HAP-1 (cell line): ENCODE measurements at regions not wholly inside any gene's neighbourhood (a gene's known extent, or its start where the extent isn't known, plus 50 kb on each side); places are given as distances from the start of the nearest gene placed in this dataset.

Experiments used
- DNase-seq, 2 experiments: peaks; one replicate each; pipeline ENCODE4 v3.0.0-alpha.2; 2016 to 2020; ENCODE audit warnings: low spot score in 2 of 2
- H3K27me3 ChIP-seq: fragments of 250-450 bp; sonication (Bioruptor Pico); 2 replicates; pipeline ENCODE4 v1.5.1; 2020; ENCODE audit warnings: low read depth, mild to moderate bottlenecking, moderate library complexity
- H3K36me3 ChIP-seq: fragments of 250-450 bp; sonication (Bioruptor Pico); replicated peaks from 2 replicates; pipeline ENCODE4 v1.5.1; 2020; ENCODE audit warnings: mild to moderate bottlenecking
- H3K4me1 ChIP-seq: fragments of 250-450 bp; sonication (Bioruptor Pico); 2 replicates; pipeline ENCODE4 v1.5.1; 2020; ENCODE audit warnings: mild to moderate bottlenecking
- H3K4me3 ChIP-seq: fragments of 250-450 bp; sonication (Bioruptor Pico); 2 replicates; pipeline ENCODE4 v1.5.1; 2020; ENCODE audit warnings: mild to moderate bottlenecking, moderate library complexity
- H3K9me3 ChIP-seq: fragments of 250-450 bp; sonication (Bioruptor Pico); 2 replicates; pipeline ENCODE4 v1.5.1; 2020; ENCODE audit warnings: mild to moderate bottlenecking, moderate library complexity
- in situ Hi-C: fragments of 300-500 bp; cut with MboI; formaldehyde crosslinking; loops from 3 replicates; pipeline ENCODE4 v1.14.3; 2020; ENCODE audit warnings: low sequenced_read_pairs, inconsistent platforms, mixed read lengths

DNA sequence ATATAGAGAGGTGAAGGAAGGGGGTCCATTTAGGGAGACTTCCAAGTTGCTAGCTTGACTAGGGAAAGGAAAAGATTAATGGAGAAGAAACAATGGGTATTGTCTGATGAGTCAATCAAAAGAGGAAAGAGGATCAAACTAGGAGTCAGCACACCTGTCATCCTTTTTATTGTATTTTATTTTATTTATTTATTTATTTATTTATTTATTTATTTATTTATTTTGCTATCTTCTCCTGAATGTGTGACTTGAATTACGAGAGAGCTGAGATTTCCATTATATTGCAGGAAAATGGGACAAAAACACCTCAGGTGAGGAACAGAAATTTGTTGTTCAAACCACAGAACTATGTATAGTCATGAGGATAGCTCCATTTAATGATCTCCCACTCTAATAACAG lies 58.9 kb downstream of the NUDT11 start:
- DNase-seq = no peak
- in situ Hi-C loops = loop anchor here (25.0 kb wide), 1 partner anchor 300 kb away; no protein-coding TSS in a partner anchor
- H3K4me1 ChIP-seq = no peaks in the 10 kb centered on the region
- H3K9me3 ChIP-seq = no peaks in the 10 kb centered on the region
- peaks cover 2% of the 10 kb centered on the region; the same call in 1 of the 2 replicates for H3K27me3 ChIP-seq
- H3K4me3 ChIP-seq = no peak overlapping the region
- H3K36me3 ChIP-seq = no peaks in the 10 kb centered on the region

DNA sequence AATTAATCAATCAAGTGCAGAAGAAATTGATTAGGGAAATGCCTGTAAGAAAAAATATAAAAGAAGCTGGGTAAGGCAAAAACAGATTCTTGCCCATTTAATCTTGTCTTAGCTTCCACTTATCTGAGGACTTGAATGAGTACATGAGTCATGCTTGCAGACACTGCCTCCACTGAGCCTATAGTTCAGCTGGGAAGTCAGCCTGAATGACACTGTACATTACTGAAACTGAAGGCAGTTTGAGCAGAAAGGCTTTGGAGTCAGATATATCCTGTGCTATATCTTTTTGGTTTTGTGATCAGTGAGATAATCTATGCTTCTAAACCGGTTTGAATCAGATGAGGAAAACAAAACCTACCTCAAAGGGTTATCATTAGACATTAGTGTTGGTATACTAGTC lies 61.3 kb downstream of the NUDT11 start:
- in situ Hi-C loops = loop anchor here (25.0 kb wide), 1 partner anchor 298 kb away; no protein-coding TSS in a partner anchor
- Histone ChIP-seq H3K27me3 (peaks cover 2% of the 10 kb centered on the region; the same call in 1 of the 2 replicates), H3K4me1 (no peaks in the 10 kb centered on the region), H3K4me3 (no peak overlapping the region), H3K36me3 (no peaks in the 10 kb centered on the region), H3K9me3 (no peaks in the 10 kb centered on the region)
- no peak for DNase-seq

DNA sequence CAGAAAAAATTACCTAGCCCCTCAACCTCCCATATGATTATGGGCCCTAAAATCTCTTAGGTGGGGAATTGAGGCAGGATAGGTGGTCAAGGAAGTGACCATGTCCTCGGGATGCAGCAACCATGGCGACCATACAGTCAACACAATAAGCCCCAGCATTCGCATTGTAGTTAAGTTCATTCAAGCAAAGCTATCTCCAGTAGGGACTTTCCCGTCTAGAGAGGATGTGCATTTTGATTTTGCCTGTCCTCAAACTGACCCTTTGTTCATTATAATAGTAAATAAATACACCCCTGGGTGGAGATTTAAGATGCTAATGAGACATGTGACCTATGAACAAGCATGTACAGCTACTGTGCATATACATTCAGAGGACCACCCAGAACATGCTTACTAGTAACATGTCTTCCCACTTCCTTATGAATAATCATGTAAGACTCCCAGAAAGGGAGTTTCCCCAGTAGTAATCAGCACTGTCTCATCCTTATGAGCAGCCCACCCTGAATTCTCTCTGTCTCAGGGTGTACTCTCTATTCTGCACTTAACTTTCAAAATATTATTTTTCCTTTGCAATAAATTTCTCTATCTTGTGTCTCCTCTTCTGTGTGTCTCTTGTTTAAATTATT lies 74.3 kb downstream of the NUDT11 start:
- Histone ChIP-seq H3K36me3 (no peaks in the 10 kb centered on the region), H3K9me3 (no peaks in the 10 kb centered on the region), H3K27me3 (no peaks in the 10 kb centered on the region; the same call in 1 of the 2 replicates), H3K4me1 (no peaks in the 10 kb centered on the region), H3K4me3 (no peak overlapping the region)
- in situ Hi-C loops = no loop called here
- DNase-seq = no peak

DNA sequence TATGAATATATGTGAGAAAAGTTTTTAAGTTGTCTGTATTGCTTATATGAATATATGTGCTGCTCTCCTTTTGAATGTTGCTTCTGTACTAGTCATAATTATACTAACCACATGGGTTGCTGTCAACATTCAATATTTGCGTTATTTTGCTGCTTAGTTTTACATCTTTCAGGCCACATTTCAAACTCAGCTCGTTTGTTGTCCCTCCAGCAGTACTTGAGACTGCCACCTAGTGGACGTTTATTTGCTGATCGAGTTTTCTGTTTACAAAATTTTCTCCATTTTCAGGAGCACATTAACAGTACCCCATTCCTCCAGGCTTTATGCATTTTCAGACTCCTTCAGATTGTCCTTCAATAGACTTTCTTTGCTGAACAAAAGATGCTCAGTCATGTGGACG lies 75.8 kb downstream of the NUDT11 start:
- no peaks in the 10 kb centered on the region; the same call in 1 of the 2 replicates for H3K27me3 ChIP-seq
- DNase-seq = peak; percentile 39 to 64
- no peak overlapping the region for H3K4me3 ChIP-seq
- no peaks in the 10 kb centered on the region for H3K9me3 ChIP-seq
- H3K4me1 ChIP-seq = no peaks in the 10 kb centered on the region
- in situ Hi-C loops = no loop called here
- no peaks in the 10 kb centered on the region for H3K36me3 ChIP-seq

DNA sequence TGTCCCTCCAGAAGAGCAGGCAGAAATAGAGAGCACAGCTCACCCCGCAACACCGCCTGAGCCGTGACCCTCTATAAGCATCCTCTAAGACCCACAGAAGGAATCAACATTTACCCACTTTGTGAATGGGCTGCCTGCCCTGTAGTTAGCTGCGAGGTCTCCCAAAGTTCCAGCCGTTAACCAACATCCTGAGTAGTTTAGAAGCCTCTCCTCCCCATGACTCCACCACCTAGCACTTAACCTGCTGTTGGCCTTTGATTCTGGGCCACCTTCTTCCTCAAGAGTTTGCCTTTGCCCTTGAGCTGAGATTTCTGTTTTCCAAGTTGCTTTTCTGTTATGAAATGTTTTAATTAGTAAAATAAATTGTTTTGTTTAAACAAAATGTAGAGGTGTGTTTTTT lies 75.8 kb downstream of the NUDT10 start:
- Histone ChIP-seq H3K4me3 (no peak overlapping the region), H3K36me3 (no peaks in the 10 kb centered on the region), H3K4me1 (no peaks in the 10 kb centered on the region), H3K27me3 (no peaks in the 10 kb centered on the region), H3K9me3 (no peaks in the 10 kb centered on the region)
- no peak for DNase-seq
- in situ Hi-C loops = no loop called here

DNA sequence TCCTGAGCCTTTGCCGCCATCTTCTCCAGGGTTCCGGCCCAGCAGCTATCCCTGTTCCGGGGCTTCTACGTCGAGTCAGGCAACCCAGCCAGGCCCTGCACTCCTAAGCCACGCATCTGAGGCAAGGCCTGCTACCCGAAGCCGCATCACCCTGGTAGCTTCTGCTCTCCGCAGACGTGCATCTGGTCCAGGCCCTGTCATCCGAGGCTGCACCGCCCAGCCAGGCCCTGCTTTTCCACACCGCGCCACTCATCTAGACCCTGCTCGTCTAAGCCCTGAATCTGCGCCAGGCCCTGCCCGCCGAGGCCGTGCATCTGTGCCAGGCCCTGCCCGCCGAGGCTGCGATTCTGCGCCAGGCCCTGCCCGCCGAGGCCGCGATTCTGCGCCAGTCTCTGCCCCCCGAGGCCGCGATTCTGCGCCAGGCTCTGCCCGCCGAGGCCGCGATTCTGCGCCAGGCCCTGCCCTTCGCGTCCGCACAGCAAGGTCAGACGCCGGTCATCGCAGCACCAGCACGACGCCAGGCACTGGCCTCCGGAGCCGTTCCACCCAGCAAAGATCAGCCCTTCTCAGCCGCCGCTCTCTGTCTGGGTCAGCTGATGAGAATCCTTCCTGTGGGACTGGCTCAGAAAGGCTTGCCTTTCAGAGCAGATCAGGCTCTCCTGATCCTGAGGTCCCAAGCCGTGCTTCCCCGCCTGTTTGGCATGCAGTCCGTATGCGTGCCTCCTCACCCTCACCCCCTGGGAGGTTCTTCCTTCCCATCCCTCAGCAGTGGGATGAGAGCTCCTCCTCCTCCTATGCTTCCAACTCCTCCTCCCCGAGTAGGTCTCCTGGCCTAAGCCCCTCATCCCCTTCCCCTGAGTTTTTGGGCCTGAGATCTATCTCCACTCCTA lies 75.1 kb downstream of the NUDT10 start:
- Histone ChIP-seq H3K4me1 (no peaks in the 10 kb centered on the region), H3K4me3 (no peak overlapping the region), H3K9me3 (no peaks in the 10 kb centered on the region), H3K36me3 (no peaks in the 10 kb centered on the region), H3K27me3 (no peaks in the 10 kb centered on the region)
- in situ Hi-C loops = no loop called here
- no peak for DNase-seq

DNA sequence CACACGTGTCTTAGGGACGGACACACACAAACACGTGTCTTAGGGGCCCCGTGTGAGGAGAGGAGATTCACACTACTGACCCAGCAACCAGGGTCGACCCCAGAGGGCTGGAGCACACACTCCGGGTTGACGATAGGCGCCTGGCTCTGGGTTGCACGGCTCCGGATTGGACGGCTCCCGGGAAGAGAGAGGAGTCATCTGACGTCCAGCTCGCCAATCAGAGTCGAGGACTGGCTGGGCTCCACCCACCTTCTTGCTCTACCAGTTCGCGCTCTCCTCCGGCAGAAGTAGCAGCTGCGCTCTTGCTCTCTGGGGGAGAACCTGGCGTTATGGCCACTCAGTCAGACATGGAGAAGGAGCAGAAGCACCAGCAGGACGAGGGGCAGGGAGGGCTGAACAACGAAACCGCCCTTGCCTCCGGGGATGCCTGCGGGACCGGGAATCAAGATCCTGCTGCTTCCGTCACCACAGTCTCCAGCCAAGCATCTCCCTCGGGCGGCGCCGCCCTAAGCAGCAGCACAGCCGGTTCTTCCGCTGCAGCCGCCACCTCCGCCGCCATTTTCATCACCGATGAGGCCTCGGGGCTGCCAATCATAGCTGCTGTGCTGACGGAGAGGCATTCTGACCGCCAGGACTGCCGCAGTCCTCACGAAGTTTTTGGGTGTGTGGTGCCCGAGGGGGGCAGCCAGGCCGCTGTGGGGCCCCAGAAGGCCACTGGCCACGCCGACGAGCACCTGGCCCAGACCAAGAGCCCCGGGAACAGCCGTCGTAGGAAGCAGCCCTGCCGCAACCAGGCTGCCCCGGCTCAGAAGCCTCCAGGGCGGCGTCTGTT lies 74.3 kb downstream of the NUDT10 start:
- no peak for DNase-seq
- Histone ChIP-seq H3K4me3 (no peak overlapping the region), H3K36me3 (no peaks in the 10 kb centered on the region), H3K27me3 (no peaks in the 10 kb centered on the region), H3K4me1 (no peaks in the 10 kb centered on the region), H3K9me3 (no peaks in the 10 kb centered on the region)
- in situ Hi-C loops = no loop called here

DNA sequence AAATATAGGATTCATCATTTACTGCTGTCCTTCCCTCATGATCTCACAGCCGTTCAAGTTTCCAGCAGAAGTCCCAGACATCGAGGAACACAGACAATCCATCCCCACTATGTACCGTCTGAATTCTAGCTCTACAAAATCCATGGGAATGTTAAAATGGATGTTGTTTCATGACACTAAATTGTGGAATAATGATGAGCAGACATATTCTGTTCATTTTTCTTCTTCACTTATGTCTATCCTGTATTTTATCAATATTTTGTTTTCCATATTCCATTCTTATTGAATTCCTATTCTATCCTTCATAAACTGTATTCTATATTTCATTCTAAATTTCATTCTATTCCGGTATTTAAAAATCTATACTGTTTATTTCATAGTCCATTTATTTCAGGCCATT lies 71.8 kb downstream of the NUDT10 start:
- no peaks in the 10 kb centered on the region for H3K27me3 ChIP-seq
- in situ Hi-C loops = no loop called here
- DNase-seq = no peak
- no peaks in the 10 kb centered on the region for H3K36me3 ChIP-seq
- no peak overlapping the region for H3K4me3 ChIP-seq
- no peaks in the 10 kb centered on the region for H3K4me1 ChIP-seq
- no peaks in the 10 kb centered on the region for H3K9me3 ChIP-seq

DNA sequence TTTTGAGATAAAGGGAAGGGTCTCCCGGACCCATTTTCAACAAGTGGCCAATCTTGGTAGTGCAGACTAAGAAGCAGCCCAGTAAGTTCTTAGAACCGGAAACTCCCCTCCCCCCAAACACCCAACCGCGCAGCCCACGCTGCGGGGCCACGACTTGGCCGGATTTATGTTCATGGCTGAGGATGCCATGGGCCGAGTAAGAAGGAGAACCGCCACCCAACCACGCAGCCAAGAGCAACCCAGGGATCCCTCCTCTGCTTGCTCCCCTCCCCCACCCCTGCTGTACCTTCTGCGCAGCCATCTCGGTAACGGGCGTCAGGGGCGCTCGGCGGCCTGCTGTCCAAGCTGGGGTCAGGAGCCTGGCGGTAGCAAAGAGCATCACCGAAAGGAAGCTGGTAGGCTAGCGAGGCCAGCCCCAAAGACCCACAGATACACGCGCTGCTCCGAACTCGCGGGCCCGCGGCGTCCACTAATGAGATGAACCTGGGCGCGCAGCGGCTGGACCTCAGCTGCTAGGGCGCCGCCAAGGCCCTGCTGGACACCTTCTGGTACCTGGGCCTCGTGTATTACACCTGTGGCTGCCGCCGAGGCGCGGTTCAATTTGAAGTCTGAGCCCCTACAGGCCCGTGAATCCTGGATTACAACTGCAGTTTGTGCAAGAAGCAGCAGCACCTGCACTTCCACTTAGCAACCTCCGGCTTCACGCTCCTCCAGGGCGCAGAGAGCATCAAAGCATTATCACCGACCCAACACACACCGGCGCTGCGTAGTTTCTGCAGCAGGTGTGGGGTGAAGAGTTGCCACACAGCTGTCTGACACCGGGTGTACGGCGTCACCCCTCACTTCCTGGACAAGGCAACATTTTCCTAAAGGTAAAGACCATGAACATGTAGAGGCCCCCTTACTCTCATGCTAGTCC lies 63.4 kb downstream of the NUDT10 start:
- Histone ChIP-seq H3K4me3 (peak overlapping the region; percentile 43), H3K36me3 (no peaks in the 10 kb centered on the region), H3K9me3 (no peaks in the 10 kb centered on the region), H3K27me3 (no peaks in the 10 kb centered on the region), H3K4me1 (peaks cover 2% of the 10 kb centered on the region; the same call in 1 of the 2 replicates)
- in situ Hi-C loops = loop anchor here (25.0 kb wide), 1 partner anchor 109 kb away; no protein-coding TSS in a partner anchor
- DNase-seq = peak; percentile 46 to 73

DNA sequence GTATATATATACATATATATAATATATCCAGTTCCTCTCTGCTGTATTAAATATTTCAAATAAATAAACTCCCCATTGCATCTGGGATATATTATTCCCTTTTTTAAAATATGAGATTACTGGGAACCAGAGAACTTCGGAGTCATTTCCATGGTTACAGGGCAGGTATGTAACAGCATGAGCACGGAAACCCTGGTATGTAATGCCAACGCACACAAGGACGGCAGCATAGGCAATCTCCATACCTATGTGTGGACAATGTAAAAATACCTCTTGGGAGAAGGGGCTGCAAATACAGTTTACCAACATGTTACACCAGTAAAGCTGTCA lies 62.8 kb downstream of the NUDT10 start:
- Histone ChIP-seq H3K27me3 (no peaks in the 10 kb centered on the region), H3K36me3 (no peaks in the 10 kb centered on the region), H3K4me1 (peaks cover 2% of the 10 kb centered on the region; the same call in 1 of the 2 replicates), H3K4me3 (peak overlapping the region; percentile 43), H3K9me3 (no peaks in the 10 kb centered on the region)
- in situ Hi-C loops = loop anchor here (25.0 kb wide), 1 partner anchor 108 kb away; no protein-coding TSS in a partner anchor
- DNase-seq = no peak
